ENCODE measurements at regions not wholly inside any gene's neighbourhood (a gene's known extent, or its start where the extent isn't known, plus 50 kb on each side); places are given as distances from the start of the nearest gene placed in this dataset.
"Not testable (repeated sequence)": the region's sequence is repeated elsewhere in the genome, so short reads cannot be mapped to it uniquely, and the experiment has no call there.

DNA sequence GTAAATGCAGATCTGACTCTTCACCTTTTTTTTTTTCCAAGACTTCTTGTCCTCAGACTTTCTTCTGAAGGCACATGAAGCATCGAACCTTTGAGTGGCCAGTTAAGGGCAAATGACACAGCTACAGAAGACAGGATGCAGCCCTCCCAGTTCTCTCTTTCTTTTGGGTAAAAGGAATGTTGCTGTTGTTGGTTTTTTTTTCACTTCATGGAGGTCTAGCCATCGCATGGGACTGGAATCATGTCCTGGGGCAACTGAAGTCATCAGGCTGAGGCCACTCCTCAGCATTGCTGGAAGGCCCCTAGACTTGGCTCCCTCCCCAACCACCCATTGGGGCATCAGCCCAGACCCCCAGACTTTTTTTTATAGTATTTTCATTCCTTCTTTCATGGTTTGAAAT lies 896.5 kb downstream of the SORCS1 start:
- no peak for DNase-seq (ENCODE audit: low read depth)
- H3K4me3 ChIP-seq (replicated peaks; ENCODE audit: low read depth, low read length) = no peak overlapping the region
- TF ChIP-seq, protein P1, sequence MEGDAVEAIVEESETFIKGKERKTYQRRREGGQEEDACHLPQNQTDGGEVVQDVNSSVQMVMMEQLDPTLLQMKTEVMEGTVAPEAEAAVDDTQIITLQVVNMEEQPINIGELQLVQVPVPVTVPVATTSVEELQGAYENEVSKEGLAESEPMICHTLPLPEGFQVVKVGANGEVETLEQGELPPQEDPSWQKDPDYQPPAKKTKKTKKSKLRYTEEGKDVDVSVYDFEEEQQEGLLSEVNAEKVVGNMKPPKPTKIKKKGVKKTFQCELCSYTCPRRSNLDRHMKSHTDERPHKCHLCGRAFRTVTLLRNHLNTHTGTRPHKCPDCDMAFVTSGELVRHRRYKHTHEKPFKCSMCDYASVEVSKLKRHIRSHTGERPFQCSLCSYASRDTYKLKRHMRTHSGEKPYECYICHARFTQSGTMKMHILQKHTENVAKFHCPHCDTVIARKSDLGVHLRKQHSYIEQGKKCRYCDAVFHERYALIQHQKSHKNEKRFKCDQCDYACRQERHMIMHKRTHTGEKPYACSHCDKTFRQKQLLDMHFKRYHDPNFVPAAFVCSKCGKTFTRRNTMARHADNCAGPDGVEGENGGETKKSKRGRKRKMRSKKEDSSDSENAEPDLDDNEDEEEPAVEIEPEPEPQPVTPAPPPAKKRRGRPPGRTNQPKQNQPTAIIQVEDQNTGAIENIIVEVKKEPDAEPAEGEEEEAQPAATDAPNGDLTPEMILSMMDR (IDR thresholded peaks at IDR 0.05; ENCODE audit: low read length, missing control alignments) = no peak

DNA sequence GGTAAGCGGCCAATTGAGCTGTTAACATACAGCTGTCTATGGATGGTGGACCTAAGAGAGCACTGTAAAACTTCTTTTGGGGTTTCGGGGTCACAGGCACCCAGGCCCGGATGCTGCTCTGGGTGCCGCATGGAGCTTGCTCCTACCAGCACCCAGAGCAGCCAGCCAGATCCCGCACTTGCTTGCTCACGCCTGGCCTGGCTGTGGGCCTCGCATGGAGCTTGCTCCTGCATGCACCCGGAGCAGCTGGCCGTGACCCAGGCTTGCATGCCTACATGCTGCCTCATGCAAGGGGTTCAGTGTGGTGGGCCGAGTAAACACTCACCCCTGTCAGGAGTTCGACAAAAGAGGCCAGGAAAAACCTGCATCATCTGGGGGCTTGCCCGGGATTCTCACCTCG lies 896.9 kb downstream of the SORCS1 start:
- TF ChIP-seq, protein P1 (IDR thresholded peaks at IDR 0.05; ENCODE audit: low read length, missing control alignments) = no peak
- DNase-seq (ENCODE audit: low read depth) = no peak
- no peak overlapping the region for H3K4me3 ChIP-seq (replicated peaks; ENCODE audit: low read depth, low read length)

DNA sequence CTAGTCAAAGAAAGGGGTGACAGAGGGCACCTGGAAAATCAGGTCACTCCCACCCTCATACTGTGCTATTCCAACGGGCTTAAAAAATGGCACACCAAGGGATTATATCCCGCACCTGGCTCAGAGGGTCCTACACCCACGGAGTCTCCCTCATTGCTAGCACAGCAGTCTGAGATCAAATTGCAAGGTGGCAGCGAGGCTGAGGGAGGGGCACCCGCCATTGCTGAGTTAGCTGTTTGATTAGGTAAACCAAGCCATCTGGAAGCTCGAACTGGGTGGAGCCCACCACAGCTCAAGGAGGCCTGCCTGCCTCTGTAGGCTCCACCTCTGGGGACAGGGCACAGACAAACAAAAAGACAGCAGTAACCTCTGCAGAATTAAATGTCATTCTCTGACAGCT lies 907.1 kb downstream of the SORCS1 start:
- H3K4me3 ChIP-seq (replicated peaks; ENCODE audit: low read depth, low read length); DNase-seq (ENCODE audit: low read depth): not testable (repeated sequence)

DNA sequence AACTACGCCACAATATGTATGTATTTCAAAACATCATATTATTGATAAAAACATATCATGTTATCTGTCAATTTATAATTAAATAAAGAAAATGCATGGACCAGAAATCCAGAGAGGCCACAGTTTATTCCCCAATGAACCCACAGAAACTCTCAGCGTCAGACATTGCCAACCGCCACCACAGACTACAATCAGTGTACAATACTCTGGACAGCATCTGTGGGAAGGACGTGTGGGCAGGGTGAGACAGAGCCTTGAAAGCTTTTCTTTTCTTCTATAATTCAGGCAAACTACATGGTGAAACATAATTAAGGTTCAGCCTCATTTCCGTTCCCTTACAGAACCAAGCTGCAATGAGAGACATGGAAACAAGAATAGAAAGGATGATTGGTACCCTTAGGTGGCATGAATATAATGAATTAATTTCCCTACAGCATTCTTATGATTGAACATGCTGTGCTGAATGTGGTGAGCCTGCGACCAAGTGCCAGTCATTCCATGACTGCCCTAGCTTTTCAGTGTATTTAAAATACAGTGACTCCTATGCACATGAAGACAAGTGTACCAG lies 909.3 kb downstream of the SORCS1 start:
- TF ChIP-seq, protein P1 (IDR thresholded peaks at IDR 0.05; ENCODE audit: low read length, missing control alignments) = no peak
- DNase-seq (ENCODE audit: low read depth) = no peak
- H3K4me3 ChIP-seq (replicated peaks; ENCODE audit: low read depth, low read length) = no peak overlapping the region

DNA sequence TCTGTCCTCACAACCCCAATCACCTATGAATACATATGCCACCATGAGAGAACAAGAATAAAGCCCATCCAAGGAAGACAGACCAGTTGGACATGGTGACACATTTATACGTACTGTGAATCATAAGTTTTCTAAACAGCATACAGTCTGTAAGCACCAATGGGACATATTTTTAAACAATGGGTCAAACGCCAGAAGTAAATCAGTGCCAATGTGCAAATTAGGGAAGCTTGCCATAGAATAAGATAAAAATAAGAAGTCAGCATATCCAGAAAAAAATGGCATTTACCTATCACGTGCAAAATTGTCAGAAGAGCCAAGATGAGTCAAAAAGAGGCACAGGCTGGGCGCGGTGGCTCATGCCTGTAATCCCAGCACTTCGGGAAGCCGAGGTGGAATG lies 910.4 kb downstream of the SORCS1 start:
- TF ChIP-seq, protein P1 (IDR thresholded peaks at IDR 0.05; ENCODE audit: low read length, missing control alignments) = no peak
- DNase-seq (ENCODE audit: low read depth) = no peak
- H3K4me3 ChIP-seq (replicated peaks; ENCODE audit: low read depth, low read length) = no peak overlapping the region

DNA sequence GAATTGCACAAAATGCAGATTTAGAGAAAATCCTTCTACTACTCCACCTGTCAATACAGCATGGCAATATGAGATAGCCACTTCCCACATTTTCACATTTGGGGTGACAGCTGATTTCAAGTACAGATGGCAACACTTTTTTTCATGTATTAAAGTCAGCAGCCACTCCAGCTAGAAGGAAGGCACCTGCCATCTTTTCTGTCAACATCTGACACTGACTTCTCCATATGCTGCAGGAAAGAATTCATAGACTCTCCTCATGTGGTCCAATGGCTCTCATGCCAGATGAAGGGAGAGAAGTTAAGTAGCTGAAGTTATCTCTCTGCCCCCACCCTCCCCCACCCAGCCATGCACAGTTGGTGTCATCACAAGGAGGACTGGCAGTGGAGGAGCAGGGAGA lies 912.0 kb downstream of the SORCS1 start:
- H3K4me3 ChIP-seq (replicated peaks; ENCODE audit: low read depth, low read length) = no peak overlapping the region
- no peak for DNase-seq (ENCODE audit: low read depth)
- TF ChIP-seq, protein P1 (IDR thresholded peaks at IDR 0.05; ENCODE audit: low read length, missing control alignments) = no peak

DNA sequence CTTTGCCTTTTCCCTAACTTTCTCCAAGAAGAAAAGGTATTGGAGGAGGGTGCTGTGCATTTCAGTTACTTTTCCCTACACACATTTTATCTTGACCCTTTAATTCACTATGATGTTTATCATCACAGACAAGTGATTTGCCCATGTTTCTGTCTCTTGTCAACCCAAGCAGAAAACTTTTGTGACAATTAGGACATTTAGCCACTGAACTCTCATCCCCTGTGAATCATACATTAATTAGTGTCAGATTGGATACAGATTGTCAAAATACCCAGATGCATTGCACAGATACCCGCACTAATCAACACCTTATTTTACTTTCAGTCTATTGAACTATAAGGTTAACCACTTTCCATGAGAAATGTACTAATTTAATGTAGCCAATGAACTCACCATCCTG lies 912.9 kb downstream of the SORCS1 start:
- no peak for DNase-seq (ENCODE audit: low read depth)
- TF ChIP-seq, protein P1 (IDR thresholded peaks at IDR 0.05; ENCODE audit: low read length, missing control alignments) = no peak
- no peak overlapping the region for H3K4me3 ChIP-seq (replicated peaks; ENCODE audit: low read depth, low read length)
